LoVo (cell line): ENCODE measurements at regions not wholly inside any gene's neighbourhood (a gene's known extent, or its start where the extent isn't known, plus 50 kb on each side); places are given as distances from the start of the nearest gene placed in this dataset.
"Not testable (repeated sequence)": the region's sequence is repeated elsewhere in the genome, so short reads cannot be mapped to it uniquely, and the experiment has no call there.

Experiments
- DNase-seq: peaks from one replicate; pipeline ENCODE4 v3.0.0-alpha.2; 2016; ENCODE audit warnings: low spot score

- not testable (repeated sequence) for DNase-seq
Observed at GRCh38 chr9:97248252-97248651, 59.2 kb upstream of the CCDC180 start.

- no peak for DNase-seq
Observed at GRCh38 chr9:97243606-97244005, 63.9 kb upstream of the CCDC180 start.

GRCh38 chr9:97241430-97241829, 66.0 kb upstream of the CCDC180 start:
- DNase-seq, result not testable (repeated sequence)

- peak; percentile 60 for DNase-seq
Observed at GRCh38 chr9:97237951-97238889, 69.2 kb upstream of the CCDC180 start.

- no peak for DNase-seq
Observed at GRCh38 chr9:97237311-97237786, 70.1 kb upstream of the CCDC180 start.

- DNase-seq, result not testable (repeated sequence)
Observed at GRCh38 chr9:97233009-97233400, 74.5 kb upstream of the CCDC180 start.

GRCh38 chr9:97232060-97233008, 75.1 kb upstream of the CCDC180 start:
- not testable (repeated sequence) for DNase-seq

- not testable (repeated sequence) for DNase-seq
Observed at GRCh38 chr9:97222393-97222792, 85.1 kb upstream of the CCDC180 start.

- DNase-seq, result not testable (repeated sequence)
Observed at GRCh38 chr9:97221478-97222355, 85.7 kb upstream of the CCDC180 start.

- no peak for DNase-seq
Observed at GRCh38 chr9:97220894-97221477, 86.5 kb upstream of the CCDC180 start.

- not testable (repeated sequence) for DNase-seq
Observed at GRCh38 chr9:97220396-97220795, 87.1 kb upstream of the CCDC180 start.

- DNase-seq, result not testable (repeated sequence)
Observed at GRCh38 chr9:97219443-97220140, 87.9 kb upstream of the CCDC180 start.

GRCh38 chr9:97215127-97215526, 92.3 kb upstream of the CCDC180 start:
- not testable (repeated sequence) for DNase-seq

GRCh38 chr9:97214556-97214955, 92.9 kb upstream of the CCDC180 start:
- not testable (repeated sequence) for DNase-seq

GRCh38 chr9:97199683-97200082, 107.8 kb upstream of the CCDC180 start:
- DNase-seq, result not testable (repeated sequence)

GRCh38 chr9:97193767-97194166, 113.7 kb upstream of the CCDC180 start:
- not testable (repeated sequence) for DNase-seq

- no peak for DNase-seq
Observed at GRCh38 chr9:97188545-97188944, 118.9 kb upstream of the CCDC180 start.

- not testable (repeated sequence) for DNase-seq
Observed at GRCh38 chr9:97187706-97188105, 119.8 kb upstream of the CCDC180 start.

GRCh38 chr9:97186493-97186892, 121.0 kb upstream of the CCDC180 start:
- DNase-seq, result no peak

GRCh38 chr9:97182532-97182931, 124.9 kb upstream of the CCDC180 start:
- DNase-seq, result not testable (repeated sequence)
